Left ventricle myocardium inferior (tissue), 1 donor: ENCODE measurements at regions not wholly inside any gene's neighbourhood (a gene's known extent, or its start where the extent isn't known, plus 50 kb on each side); places are given as distances from the start of the nearest gene placed in this dataset.

Experiments used
- DNase-seq: peaks from one replicate; pipeline ENCODE4 v3.0.0-alpha.2; 2020
- H3K27ac ChIP-seq: fragments of 200-600 bp; replicated peaks from 2 replicates; pipeline ENCODE4 v1.8.0; 2021
- H3K27me3 ChIP-seq: fragments of 200-600 bp; 2 replicates; pipeline ENCODE4 v1.8.0; 2021; ENCODE audit warnings: low read depth
- H3K36me3 ChIP-seq: fragments of 200-600 bp; 2 replicates; pipeline ENCODE4 v1.8.0; 2021
- H3K4me1 ChIP-seq: fragments of 200-600 bp; 2 replicates; pipeline ENCODE4 v1.8.0; 2021
- H3K4me3 ChIP-seq: fragments of 200-600 bp; 2 replicates; pipeline ENCODE4 v1.8.0; 2021; ENCODE audit warnings: mild to moderate bottlenecking, moderate library complexity
- H3K9me3 ChIP-seq: fragments of 200-600 bp; replicated peaks from 2 replicates; pipeline ENCODE4 v1.8.0; 2021
- intact Hi-C: fragments of 100-400 bp; cut with micrococcal nuclease; formaldehyde crosslinking; loops from one replicate; pipeline ENCODE4 v1.11.0; 2022
- TF ChIP-seq, protein P1 (sequence below): fragments of 200-600 bp; IDR thresholded peaks from 2 replicates; pipeline ENCODE4 v1.8.0; 2021; ENCODE audit warnings: antibody characterized with exemption, mild to moderate bottlenecking, borderline replicate concordance
- donor health status: DM: no; HTN: yes; CAD: no; lungs with severe emphysema.

- TF ChIP-seq, protein P1, sequence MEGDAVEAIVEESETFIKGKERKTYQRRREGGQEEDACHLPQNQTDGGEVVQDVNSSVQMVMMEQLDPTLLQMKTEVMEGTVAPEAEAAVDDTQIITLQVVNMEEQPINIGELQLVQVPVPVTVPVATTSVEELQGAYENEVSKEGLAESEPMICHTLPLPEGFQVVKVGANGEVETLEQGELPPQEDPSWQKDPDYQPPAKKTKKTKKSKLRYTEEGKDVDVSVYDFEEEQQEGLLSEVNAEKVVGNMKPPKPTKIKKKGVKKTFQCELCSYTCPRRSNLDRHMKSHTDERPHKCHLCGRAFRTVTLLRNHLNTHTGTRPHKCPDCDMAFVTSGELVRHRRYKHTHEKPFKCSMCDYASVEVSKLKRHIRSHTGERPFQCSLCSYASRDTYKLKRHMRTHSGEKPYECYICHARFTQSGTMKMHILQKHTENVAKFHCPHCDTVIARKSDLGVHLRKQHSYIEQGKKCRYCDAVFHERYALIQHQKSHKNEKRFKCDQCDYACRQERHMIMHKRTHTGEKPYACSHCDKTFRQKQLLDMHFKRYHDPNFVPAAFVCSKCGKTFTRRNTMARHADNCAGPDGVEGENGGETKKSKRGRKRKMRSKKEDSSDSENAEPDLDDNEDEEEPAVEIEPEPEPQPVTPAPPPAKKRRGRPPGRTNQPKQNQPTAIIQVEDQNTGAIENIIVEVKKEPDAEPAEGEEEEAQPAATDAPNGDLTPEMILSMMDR: no peak
- no peak overlapping the region for H3K4me3 ChIP-seq
- intact Hi-C loops: no loop called here
These were observed 712.1 kb upstream of the IGFBP3 start for GRCh38 chr7:46633200-46633599.

DNA sequence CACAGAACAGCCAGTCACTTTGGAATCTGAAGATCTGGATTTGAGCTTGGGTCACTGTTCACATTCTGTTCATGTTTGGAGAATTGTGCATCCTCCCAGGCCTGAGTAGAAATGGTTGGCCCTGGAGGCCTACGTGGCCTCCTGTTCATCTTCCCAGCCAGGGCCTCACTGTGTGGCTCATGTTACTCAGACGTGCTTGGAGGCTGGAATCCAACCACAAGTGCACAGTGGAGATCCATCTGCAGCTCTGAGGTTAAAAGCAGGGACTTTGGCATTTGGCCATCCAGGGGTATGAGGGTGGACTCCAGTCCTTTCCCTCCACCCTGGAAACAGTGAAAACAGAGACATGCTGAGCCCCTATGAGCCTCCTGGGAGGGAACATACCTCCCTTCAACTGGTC is 709.0 kb upstream of the IGFBP3 start:
- no peaks in the 10 kb centered on the region for H3K36me3 ChIP-seq
- no peaks in the 10 kb centered on the region for H3K4me1 ChIP-seq
- no peak overlapping the region for H3K27ac ChIP-seq
- H3K4me3 ChIP-seq: no peak overlapping the region
- no peak for DNase-seq
- no peaks in the 10 kb centered on the region for H3K9me3 ChIP-seq
- TF ChIP-seq, protein P1: no peak
- H3K27me3 ChIP-seq: no peaks in the 10 kb centered on the region
- intact Hi-C loops: no loop called here

More at GRCh38 chr7:46633200-46633599, 712.1 kb upstream of the IGFBP3 start:
- DNase-seq: no peak
- Histone ChIP-seq H3K4me1 (no peaks in the 10 kb centered on the region), H3K27me3 (no peaks in the 10 kb centered on the region), H3K9me3 (no peaks in the 10 kb centered on the region), H3K27ac (no peak overlapping the region), H3K36me3 (no peaks in the 10 kb centered on the region)

DNA sequence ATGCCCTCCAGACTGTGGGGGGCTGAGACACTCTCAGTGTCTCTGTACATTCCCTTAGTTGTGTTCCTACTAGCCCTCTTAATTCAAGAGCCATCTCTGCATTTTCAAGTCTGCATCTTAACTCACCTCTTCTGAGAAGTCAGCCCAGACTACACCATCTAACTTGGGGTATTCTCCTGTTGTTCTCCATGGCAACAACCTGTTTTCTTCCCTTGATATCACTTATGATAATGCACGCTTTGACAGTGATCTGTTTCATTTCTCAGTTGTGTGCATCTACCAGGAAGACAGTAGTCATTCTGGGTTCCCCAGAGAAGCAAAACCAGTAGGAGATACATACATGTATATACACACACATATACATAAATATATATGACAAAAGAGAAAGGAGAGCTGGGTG is 707.3 kb upstream of the IGFBP3 start:
- Histone ChIP-seq H3K36me3 (no peaks in the 10 kb centered on the region), H3K27me3 (no peaks in the 10 kb centered on the region), H3K4me3 (no peak overlapping the region), H3K27ac (no peak overlapping the region), H3K9me3 (no peaks in the 10 kb centered on the region), H3K4me1 (no peaks in the 10 kb centered on the region)
- DNase-seq: no peak
- TF ChIP-seq, protein P1: no peak
- intact Hi-C loops: no loop called here

DNA sequence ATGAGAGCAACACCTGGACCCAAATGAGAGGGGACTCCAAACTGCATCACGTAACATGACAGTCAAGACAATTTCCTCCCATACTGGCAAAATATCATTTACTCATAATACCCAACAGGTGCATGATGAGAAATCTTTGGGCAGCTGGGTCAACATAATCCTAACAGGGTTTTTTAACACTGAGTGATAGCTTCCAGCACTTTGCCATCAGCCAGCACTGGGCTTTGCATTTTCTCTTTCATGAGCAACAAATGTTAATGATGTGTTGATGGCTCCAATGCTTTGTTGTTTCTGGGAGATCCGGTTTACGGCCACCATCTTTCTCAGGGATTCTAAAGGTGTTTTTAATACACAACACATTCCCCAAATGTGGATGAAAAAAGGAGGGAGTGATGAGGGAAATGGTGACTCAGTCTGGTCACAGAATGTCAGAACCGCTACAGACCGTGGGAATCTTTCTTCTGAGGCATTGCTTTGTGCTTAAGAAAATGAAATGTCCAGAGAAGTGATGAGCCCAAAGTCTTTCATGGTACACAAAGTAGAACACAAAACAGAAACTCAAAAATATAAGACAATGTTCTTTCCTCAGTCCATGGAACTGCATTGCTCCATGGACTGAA is 705.7 kb upstream of the IGFBP3 start:
- H3K36me3 ChIP-seq: no peaks in the 10 kb centered on the region
- no peak overlapping the region for H3K4me3 ChIP-seq
- DNase-seq: no peak
- no peaks in the 10 kb centered on the region for H3K27me3 ChIP-seq
- no peaks in the 10 kb centered on the region for H3K9me3 ChIP-seq
- intact Hi-C loops: no loop called here
- no peak overlapping the region for H3K27ac ChIP-seq
- H3K4me1 ChIP-seq: no peaks in the 10 kb centered on the region
- TF ChIP-seq, protein P1: no peak

DNA sequence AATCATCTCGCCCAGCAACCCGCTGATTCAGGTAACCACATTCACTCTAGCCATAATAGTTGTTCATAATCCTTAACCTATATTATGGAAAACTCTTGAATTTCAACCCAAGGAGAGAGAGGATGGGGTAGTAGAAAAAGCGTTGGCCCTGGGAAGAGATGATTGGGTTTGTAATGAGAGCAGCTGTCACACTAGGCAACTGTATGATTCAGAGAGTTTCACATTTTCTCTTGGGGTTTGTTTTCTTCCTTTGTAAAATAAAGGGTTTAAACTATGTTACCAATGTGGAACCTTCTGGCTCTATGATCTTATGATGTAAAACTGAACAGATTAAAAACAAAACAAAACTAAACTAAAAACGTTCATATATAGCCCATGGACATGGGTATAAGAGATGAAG is 705.2 kb upstream of the IGFBP3 start:
- no peak for DNase-seq
- intact Hi-C loops: no loop called here
- Histone ChIP-seq H3K27me3 (no peaks in the 10 kb centered on the region), H3K27ac (no peak overlapping the region), H3K4me3 (no peak overlapping the region), H3K9me3 (no peaks in the 10 kb centered on the region), H3K4me1 (no peaks in the 10 kb centered on the region), H3K36me3 (no peaks in the 10 kb centered on the region)
- TF ChIP-seq, protein P1: no peak

- Histone ChIP-seq H3K27me3 (no peaks in the 10 kb centered on the region), H3K36me3 (no peaks in the 10 kb centered on the region), H3K4me1 (no peaks in the 10 kb centered on the region), H3K27ac (no peak overlapping the region), H3K9me3 (no peaks in the 10 kb centered on the region), H3K4me3 (no peak overlapping the region)
- intact Hi-C loops: no loop called here
- no peak for DNase-seq
- TF ChIP-seq, protein P1: no peak
These were observed 704.0 kb upstream of the IGFBP3 start for GRCh38 chr7:46625032-46625431.
